Osteoblast (primary cell): ENCODE measurements at regions not wholly inside any gene's neighbourhood (a gene's known extent, or its start where the extent isn't known, plus 50 kb on each side); places are given as distances from the start of the nearest gene placed in this dataset.

Experiments
- DNase-seq: peaks from one replicate; pipeline ENCODE4 v3.0.0; 2011; ENCODE audit warnings: low spot score, mixed read lengths; ENCODE audit not compliant: insufficient read length; ENCODE audit errors: missing footprints
- H2AFZ ChIP-seq: 2 replicates; pipeline ENCODE4 v1.6.0; 2011; ENCODE audit warnings: mild to moderate bottlenecking, low read length
- H3K27ac ChIP-seq: 2 replicates; pipeline ENCODE4 v1.5.1; 2011; ENCODE audit warnings: mild to moderate bottlenecking, low read depth, low read length, moderate library complexity
- H3K27me3 ChIP-seq: 2 replicates; pipeline ENCODE4 v1.6.0; 2012; ENCODE audit warnings: mild to moderate bottlenecking, control low read depth, inconsistent platforms, low read length, moderate library complexity; ENCODE audit not compliant: insufficient read depth
- H3K36me3 ChIP-seq: 2 replicates; pipeline ENCODE4 v1.5.1; 2011; ENCODE audit warnings: mild to moderate bottlenecking, low read length, control low read depth, moderate library complexity; ENCODE audit not compliant: insufficient read depth
- H3K4me1 ChIP-seq: 2 replicates; pipeline ENCODE4 v1.5.1; 2011; ENCODE audit warnings: mild to moderate bottlenecking, low read length, control low read depth, moderate library complexity; ENCODE audit not compliant: insufficient read depth
- H3K4me2 ChIP-seq: 2 replicates; pipeline ENCODE4 v1.6.0; 2011; ENCODE audit warnings: mild to moderate bottlenecking, low read length; ENCODE audit not compliant: insufficient read depth
- H3K4me3 ChIP-seq: fragments of 200-600 bp; sonication (generic); 3 replicates; pipeline ENCODE4 v1.5.1; 2012; ENCODE audit warnings: mild to moderate bottlenecking, low read length, inconsistent platforms; ENCODE audit not compliant: insufficient read depth
- H3K79me2 ChIP-seq: 2 replicates; pipeline ENCODE4 v1.6.0; 2012; ENCODE audit warnings: mild to moderate bottlenecking, low read length, control low read depth, inconsistent platforms; ENCODE audit not compliant: insufficient read depth
- H3K9me3 ChIP-seq: 2 replicates; pipeline ENCODE4 v1.5.1; 2011; ENCODE audit warnings: low read depth, low read length, control low read depth
- H4K20me1 ChIP-seq: 2 replicates; pipeline ENCODE4 v1.6.0; 2012; ENCODE audit warnings: mild to moderate bottlenecking, low read length, control low read depth; ENCODE audit not compliant: insufficient read depth
- TF ChIP-seq, protein P1 (sequence below): IDR thresholded peaks from 2 replicates; pipeline ENCODE4 v1.5.1; 2011; ENCODE audit warnings: mild to moderate bottlenecking, low read depth, low read length, moderate library complexity; ENCODE audit errors: extremely low read depth

DNA sequence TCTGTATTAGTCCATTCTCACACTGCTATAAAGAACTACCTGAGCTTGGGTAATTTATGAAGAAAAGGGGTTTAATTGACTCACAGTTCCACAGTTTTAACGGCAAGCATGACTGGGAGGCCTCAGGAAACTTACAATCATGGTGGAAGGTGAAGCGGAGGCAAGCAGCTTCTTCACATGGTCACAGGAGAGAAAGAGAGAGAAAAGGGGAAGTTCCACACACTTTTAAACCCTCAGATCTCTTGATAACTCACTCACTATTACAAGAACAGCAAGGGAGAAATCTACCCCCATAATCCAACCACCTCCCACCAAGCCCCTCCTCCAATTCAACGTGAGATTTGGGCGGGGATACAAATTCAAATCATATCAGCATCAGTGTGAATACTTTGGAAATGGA, 133.4 kb upstream of the SLC30A5 start:
- Histone ChIP-seq H3K4me1 (no peaks in the 10 kb centered on the region), H3K27me3 (peaks cover 6% of the 10 kb centered on the region), H4K20me1 (no peaks in the 10 kb centered on the region), H2AFZ (no peak overlapping the region), H3K27ac (no peak overlapping the region), H3K9me3 (no peaks in the 10 kb centered on the region), H3K4me2 (no peak overlapping the region), H3K36me3 (no peaks in the 10 kb centered on the region), H3K79me2 (no peaks in the 10 kb centered on the region), H3K4me3 (no peak overlapping the region)
- DNase-seq: no peak
- TF ChIP-seq, protein P1, sequence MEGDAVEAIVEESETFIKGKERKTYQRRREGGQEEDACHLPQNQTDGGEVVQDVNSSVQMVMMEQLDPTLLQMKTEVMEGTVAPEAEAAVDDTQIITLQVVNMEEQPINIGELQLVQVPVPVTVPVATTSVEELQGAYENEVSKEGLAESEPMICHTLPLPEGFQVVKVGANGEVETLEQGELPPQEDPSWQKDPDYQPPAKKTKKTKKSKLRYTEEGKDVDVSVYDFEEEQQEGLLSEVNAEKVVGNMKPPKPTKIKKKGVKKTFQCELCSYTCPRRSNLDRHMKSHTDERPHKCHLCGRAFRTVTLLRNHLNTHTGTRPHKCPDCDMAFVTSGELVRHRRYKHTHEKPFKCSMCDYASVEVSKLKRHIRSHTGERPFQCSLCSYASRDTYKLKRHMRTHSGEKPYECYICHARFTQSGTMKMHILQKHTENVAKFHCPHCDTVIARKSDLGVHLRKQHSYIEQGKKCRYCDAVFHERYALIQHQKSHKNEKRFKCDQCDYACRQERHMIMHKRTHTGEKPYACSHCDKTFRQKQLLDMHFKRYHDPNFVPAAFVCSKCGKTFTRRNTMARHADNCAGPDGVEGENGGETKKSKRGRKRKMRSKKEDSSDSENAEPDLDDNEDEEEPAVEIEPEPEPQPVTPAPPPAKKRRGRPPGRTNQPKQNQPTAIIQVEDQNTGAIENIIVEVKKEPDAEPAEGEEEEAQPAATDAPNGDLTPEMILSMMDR: no peak

DNA sequence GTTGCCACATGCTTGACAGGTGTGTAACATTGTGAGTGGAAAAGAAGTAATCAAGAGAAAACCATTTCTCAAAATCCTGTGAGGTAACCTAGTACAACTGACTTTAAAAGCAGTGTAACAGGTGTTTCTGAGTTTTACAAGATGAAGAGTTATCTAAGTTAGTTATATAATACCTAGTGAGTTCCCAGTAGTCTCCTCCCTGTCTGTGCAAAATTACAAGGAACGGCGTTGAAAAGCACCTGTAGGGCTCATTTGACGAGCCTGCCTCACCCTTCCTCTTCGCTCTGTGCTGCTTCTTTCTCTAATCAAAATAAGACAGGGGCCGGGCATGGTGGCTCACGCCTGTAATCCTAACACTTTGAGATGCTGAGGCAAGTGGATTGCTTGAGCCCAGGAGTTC, 132.9 kb upstream of the SLC30A5 start:
- no peak overlapping the region for H2AFZ ChIP-seq
- TF ChIP-seq, protein P1: no peak
- DNase-seq: no peak
- no peaks in the 10 kb centered on the region for H3K79me2 ChIP-seq
- H3K27ac ChIP-seq: no peak overlapping the region
- peaks cover 5% of the 10 kb centered on the region for H3K27me3 ChIP-seq
- H3K4me3 ChIP-seq: no peak overlapping the region
- no peaks in the 10 kb centered on the region for H3K9me3 ChIP-seq
- no peaks in the 10 kb centered on the region for H3K36me3 ChIP-seq
- H3K4me2 ChIP-seq: no peak overlapping the region
- H3K4me1 ChIP-seq: no peaks in the 10 kb centered on the region
- no peaks in the 10 kb centered on the region for H4K20me1 ChIP-seq

DNA sequence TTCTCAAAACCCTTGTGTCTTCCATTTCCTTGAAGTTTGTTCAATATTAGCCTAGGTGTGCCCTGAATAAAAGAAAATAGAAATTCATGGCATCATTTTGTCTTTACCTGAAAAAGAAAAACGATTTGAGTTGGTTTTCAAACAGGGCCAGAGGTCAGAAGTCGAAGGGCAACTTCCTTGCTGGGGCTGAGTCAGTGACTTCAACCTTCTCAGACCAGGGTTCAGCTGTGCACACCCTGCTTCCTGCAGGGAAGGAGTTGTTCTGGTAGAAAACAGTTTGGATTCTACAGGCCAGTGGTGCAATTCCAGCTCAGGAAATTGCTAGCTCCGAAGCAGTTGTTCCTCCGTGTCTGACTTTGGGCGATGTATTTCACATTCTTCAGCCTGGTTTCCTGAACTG, 132.1 kb upstream of the SLC30A5 start:
- Histone ChIP-seq H3K9me3 (no peaks in the 10 kb centered on the region), H4K20me1 (no peaks in the 10 kb centered on the region), H3K4me1 (no peaks in the 10 kb centered on the region), H3K4me3 (no peak overlapping the region), H2AFZ (no peak overlapping the region), H3K4me2 (no peak overlapping the region), H3K36me3 (no peaks in the 10 kb centered on the region), H3K27ac (no peak overlapping the region), H3K79me2 (no peaks in the 10 kb centered on the region), H3K27me3 (peaks cover 5% of the 10 kb centered on the region)
- TF ChIP-seq, protein P1: no peak
- no peak for DNase-seq

DNA sequence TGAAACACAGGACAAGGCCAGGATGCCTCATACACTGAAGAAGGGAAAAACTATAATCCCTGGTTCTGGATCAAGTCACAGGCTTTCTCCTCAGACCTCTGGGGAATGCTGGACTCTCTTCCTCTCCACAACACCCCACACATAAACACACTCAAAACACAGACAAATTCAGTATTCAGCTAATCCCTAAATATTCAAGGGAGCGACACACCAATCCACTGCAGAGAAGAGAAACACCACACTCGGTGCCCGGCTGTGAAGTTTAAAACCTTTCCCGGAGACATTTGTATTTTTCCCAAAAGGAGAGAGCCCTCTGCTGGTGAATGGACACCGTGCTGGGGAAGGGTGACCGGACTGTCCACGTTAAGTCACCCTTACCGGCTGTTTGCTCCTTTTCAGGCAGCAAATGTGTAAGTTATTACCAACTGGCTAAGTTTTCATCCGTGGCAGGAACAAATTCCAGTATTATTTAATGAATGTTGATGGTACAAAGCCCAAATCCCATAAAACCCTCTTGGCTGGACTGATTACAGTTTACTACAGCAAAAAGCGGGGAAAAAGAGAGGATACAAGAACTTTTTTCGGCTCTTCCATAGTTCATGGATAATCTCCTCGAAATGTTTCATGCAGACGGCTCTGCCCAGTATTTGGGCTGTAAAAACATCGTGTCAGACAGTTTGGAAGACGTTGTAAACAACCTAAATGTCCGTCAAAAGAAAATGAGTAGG, 130.9 kb upstream of the SLC30A5 start:
- no peaks in the 10 kb centered on the region for H3K79me2 ChIP-seq
- no peaks in the 10 kb centered on the region for H3K36me3 ChIP-seq
- peak; percentile 77 for DNase-seq
- TF ChIP-seq, protein P1: peak; percentile 94
- peak overlapping the region; percentile 84 for H2AFZ ChIP-seq
- H3K4me2 ChIP-seq: peak overlapping the region; percentile 73
- H3K4me1 ChIP-seq: no peaks in the 10 kb centered on the region
- no peak overlapping the region for H3K27ac ChIP-seq
- no peak overlapping the region for H3K4me3 ChIP-seq
- no peaks in the 10 kb centered on the region for H4K20me1 ChIP-seq
- H3K9me3 ChIP-seq: no peaks in the 10 kb centered on the region
- H3K27me3 ChIP-seq: peaks cover 5% of the 10 kb centered on the region
